ENCODE measurements at regions not wholly inside any gene's neighbourhood (a gene's known extent, or its start where the extent isn't known, plus 50 kb on each side); places are given as distances from the start of the nearest gene placed in this dataset.

DNA sequence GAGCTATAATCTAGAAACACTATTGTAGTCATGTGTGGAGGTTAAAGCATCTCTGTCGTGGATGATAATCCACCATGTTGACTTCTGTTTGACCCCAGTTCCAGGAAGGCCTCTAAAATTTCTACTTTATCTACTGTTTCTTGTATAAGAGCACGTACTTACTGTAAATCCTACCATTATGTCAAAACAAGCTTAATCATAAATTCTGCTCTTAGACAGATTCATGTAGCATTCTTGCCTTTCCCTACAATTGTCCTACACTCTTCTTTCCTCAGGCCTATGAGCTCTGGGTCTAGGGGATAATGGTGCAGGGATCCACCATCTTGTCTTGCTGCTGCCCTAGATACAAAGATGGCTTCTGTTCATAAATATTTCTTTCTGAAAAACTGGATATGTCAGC, 2594.3 kb downstream of the ARAP2 start:
- no peaks in the 10 kb centered on the region for H3K36me3 ChIP-seq (ENCODE audit: insufficient read depth, low read length)
- no peaks in the 10 kb centered on the region for H3K27me3 ChIP-seq (ENCODE audit: control insufficient read depth, insufficient read depth, low read length)
- no peak overlapping the region for H3K4me2 ChIP-seq (ENCODE audit: low read length)
- H3K9ac ChIP-seq (ENCODE audit: low read depth, low read length): no peak overlapping the region
- no peaks in the 10 kb centered on the region for H3K9me3 ChIP-seq (replicated peaks; ENCODE audit: low read length)
- no peak overlapping the region for H3K4me3 ChIP-seq (ENCODE audit: low read length)
- H3K4me1 ChIP-seq (ENCODE audit: control insufficient read depth, insufficient read depth, low read length): no peaks in the 10 kb centered on the region

DNA sequence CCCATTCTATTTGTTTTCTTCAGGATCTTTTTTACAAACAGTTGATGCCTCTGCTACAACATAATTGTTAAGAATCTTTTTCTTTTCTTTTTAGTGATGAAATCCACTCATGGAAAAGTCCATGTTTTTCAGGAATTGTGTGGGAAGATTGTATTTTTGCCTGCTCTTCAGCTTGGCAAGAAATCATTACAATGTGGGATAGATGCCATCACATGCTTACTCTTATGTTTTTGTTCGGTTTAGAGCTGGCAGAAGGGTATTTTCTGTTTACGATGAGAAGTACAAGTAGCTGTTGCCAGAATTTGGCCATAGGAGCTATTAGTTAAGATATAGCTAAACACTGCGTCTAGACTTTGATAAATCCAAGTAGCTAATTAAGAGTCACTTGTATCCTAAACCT, 2585.3 kb downstream of the ARAP2 start:
- Histone ChIP-seq H3K27me3 (ENCODE audit: control insufficient read depth, insufficient read depth, low read length) (no peaks in the 10 kb centered on the region), H3K9me3 (replicated peaks; ENCODE audit: low read length) (peaks cover 3% of the 10 kb centered on the region), H3K36me3 (ENCODE audit: insufficient read depth, low read length) (no peaks in the 10 kb centered on the region), H3K4me1 (ENCODE audit: control insufficient read depth, insufficient read depth, low read length) (peaks cover 8% of the 10 kb centered on the region), H3K9ac (ENCODE audit: low read depth, low read length) (no peak overlapping the region), H3K4me2 (ENCODE audit: low read length) (peak overlapping the region; percentile 10), H3K4me3 (ENCODE audit: low read length) (no peak overlapping the region)

GRCh38 chr4:33661636-33662035, 2582.7 kb downstream of the ARAP2 start:
- H3K4me2 ChIP-seq (ENCODE audit: low read length): no peak overlapping the region

DNA sequence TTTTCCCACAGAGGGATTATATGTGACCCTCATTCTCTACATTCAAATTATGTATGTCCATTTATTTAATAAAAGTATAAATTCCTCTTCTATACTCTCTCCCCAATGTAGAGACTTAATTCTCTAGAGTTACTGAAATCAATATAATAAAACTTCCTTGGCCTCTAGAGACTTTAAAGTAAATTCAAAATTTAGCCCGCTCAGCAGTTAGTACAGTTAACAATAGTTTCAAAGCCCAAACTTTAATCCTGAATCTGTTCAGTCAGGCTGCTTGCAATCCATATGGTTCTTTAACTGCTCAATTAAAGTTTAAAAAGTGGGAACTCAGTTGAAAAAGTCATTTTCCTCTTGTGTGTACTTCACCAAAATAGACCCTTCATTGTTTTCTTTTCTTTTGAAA, 2558.4 kb downstream of the ARAP2 start:
- Histone ChIP-seq H3K36me3 (ENCODE audit: insufficient read depth, low read length) (no peaks in the 10 kb centered on the region), H3K4me2 (ENCODE audit: low read length) (no peak overlapping the region), H3K4me1 (ENCODE audit: control insufficient read depth, insufficient read depth, low read length) (no peaks in the 10 kb centered on the region), H3K4me3 (ENCODE audit: low read length) (no peak overlapping the region), H3K9me3 (replicated peaks; ENCODE audit: low read length) (no peaks in the 10 kb centered on the region), H3K9ac (ENCODE audit: low read depth, low read length) (no peak overlapping the region), H3K27me3 (ENCODE audit: control insufficient read depth, insufficient read depth, low read length) (no peaks in the 10 kb centered on the region)

More at GRCh38 chr4:33661636-33662035, 2582.7 kb downstream of the ARAP2 start:
- no peak overlapping the region for H3K4me3 ChIP-seq (ENCODE audit: low read length)
- H3K9me3 ChIP-seq (replicated peaks; ENCODE audit: low read length): peaks cover 3% of the 10 kb centered on the region
- no peak overlapping the region for H3K9ac ChIP-seq (ENCODE audit: low read depth, low read length)
- peaks cover 8% of the 10 kb centered on the region for H3K4me1 ChIP-seq (ENCODE audit: control insufficient read depth, insufficient read depth, low read length)
- no peaks in the 10 kb centered on the region for H3K27me3 ChIP-seq (ENCODE audit: control insufficient read depth, insufficient read depth, low read length)
- H3K36me3 ChIP-seq (ENCODE audit: insufficient read depth, low read length): no peaks in the 10 kb centered on the region

- Histone ChIP-seq H3K9ac (ENCODE audit: low read depth, low read length) (no peak overlapping the region), H3K9me3 (replicated peaks; ENCODE audit: low read length) (no peaks in the 10 kb centered on the region), H3K4me3 (ENCODE audit: low read length) (no peak overlapping the region), H3K4me2 (ENCODE audit: low read length) (no peak overlapping the region), H3K27me3 (ENCODE audit: control insufficient read depth, insufficient read depth, low read length) (no peaks in the 10 kb centered on the region), H3K4me1 (ENCODE audit: control insufficient read depth, insufficient read depth, low read length) (peaks cover 5% of the 10 kb centered on the region), H3K36me3 (ENCODE audit: insufficient read depth, low read length) (no peaks in the 10 kb centered on the region)
Measured at GRCh38 chr4:33696041-33696440, 2548.3 kb downstream of the ARAP2 start.

DNA sequence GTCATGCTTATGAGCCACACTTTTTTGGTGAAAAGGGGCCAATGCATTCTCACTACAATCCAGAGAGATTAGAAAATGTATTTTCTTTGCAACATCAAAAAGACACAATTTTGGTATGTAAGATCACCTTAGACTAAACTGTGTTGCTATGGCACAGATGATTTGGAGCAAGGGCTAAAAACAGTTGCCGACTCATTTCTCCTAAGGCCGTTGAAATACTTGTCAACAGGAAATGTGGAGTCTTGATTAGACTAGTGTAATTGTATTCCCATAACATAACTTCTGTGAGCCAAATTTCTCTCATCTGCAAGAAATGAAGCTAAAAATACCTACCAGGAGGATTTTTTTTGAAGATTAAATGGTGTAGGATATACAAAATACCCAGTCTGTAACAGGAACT, 2547.7 kb downstream of the ARAP2 start:
- Histone ChIP-seq H3K9ac (ENCODE audit: low read depth, low read length) (no peak overlapping the region), H3K4me1 (ENCODE audit: control insufficient read depth, insufficient read depth, low read length) (peaks cover 5% of the 10 kb centered on the region), H3K4me3 (ENCODE audit: low read length) (no peak overlapping the region), H3K27me3 (ENCODE audit: control insufficient read depth, insufficient read depth, low read length) (no peaks in the 10 kb centered on the region), H3K4me2 (ENCODE audit: low read length) (no peak overlapping the region), H3K36me3 (ENCODE audit: insufficient read depth, low read length) (no peaks in the 10 kb centered on the region), H3K9me3 (replicated peaks; ENCODE audit: low read length) (no peaks in the 10 kb centered on the region)

- Histone ChIP-seq H3K9ac (ENCODE audit: low read depth, low read length) (peak overlapping the region; percentile 21), H3K36me3 (ENCODE audit: insufficient read depth, low read length) (no peaks in the 10 kb centered on the region), H3K4me2 (ENCODE audit: low read length) (no peak overlapping the region), H3K4me3 (ENCODE audit: low read length) (no peak overlapping the region), H3K27me3 (ENCODE audit: control insufficient read depth, insufficient read depth, low read length) (no peaks in the 10 kb centered on the region), H3K9me3 (replicated peaks; ENCODE audit: low read length) (peaks cover 11% of the 10 kb centered on the region), H3K4me1 (ENCODE audit: control insufficient read depth, insufficient read depth, low read length) (peaks cover 17% of the 10 kb centered on the region)
Measured at GRCh38 chr4:33709247-33709646, 2535.1 kb downstream of the ARAP2 start.

GRCh38 chr4:33711826-33712225, 2532.5 kb downstream of the ARAP2 start:
- no peak overlapping the region for H3K9ac ChIP-seq (ENCODE audit: low read depth, low read length)
- H3K27me3 ChIP-seq (ENCODE audit: control insufficient read depth, insufficient read depth, low read length): no peaks in the 10 kb centered on the region
- peaks cover 38% of the 10 kb centered on the region for H3K4me1 ChIP-seq (ENCODE audit: control insufficient read depth, insufficient read depth, low read length)
- no peak overlapping the region for H3K4me2 ChIP-seq (ENCODE audit: low read length)
- H3K4me3 ChIP-seq (ENCODE audit: low read length): no peak overlapping the region
- H3K36me3 ChIP-seq (ENCODE audit: insufficient read depth, low read length): no peaks in the 10 kb centered on the region
- H3K9me3 ChIP-seq (replicated peaks; ENCODE audit: low read length): peaks cover 11% of the 10 kb centered on the region

- Histone ChIP-seq H3K4me3 (ENCODE audit: low read length) (no peak overlapping the region), H3K9ac (ENCODE audit: low read depth, low read length) (peak overlapping the region; percentile 62), H3K4me2 (ENCODE audit: low read length) (peak overlapping the region; percentile 5), H3K4me1 (ENCODE audit: control insufficient read depth, insufficient read depth, low read length) (peaks cover 31% of the 10 kb centered on the region), H3K36me3 (ENCODE audit: insufficient read depth, low read length) (no peaks in the 10 kb centered on the region), H3K27me3 (ENCODE audit: control insufficient read depth, insufficient read depth, low read length) (no peaks in the 10 kb centered on the region), H3K9me3 (replicated peaks; ENCODE audit: low read length) (peaks cover 3% of the 10 kb centered on the region)
Measured at GRCh38 chr4:33714971-33715370, 2529.3 kb downstream of the ARAP2 start.

DNA sequence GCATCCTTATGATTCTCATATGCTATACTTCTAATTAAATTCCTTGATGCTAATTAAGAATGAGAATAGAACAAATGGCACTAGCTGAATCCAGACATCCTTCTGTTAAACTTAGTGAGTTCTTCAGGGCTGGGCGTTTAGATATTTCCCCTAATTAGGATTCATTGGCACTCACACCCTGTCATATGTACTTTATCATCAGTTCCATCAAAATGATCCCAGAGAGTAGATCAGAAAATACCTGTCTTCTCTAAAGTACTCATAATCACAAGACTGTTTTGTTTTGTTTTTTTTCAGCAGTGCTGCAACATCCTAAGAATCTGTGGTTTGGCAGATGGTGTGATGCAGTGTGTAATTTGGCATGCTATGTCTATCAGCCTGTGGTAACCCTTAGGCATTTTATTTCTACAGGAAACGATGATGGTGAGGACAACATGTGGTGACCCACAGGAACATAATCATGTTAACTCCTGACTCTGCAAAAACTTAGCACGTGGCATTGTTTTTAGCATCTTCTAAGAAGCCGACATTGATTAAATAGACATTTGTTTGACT, 2528.4 kb downstream of the ARAP2 start:
- H3K27me3 ChIP-seq (ENCODE audit: control insufficient read depth, insufficient read depth, low read length): no peaks in the 10 kb centered on the region
- H3K4me3 ChIP-seq (ENCODE audit: low read length): no peak overlapping the region
- no peaks in the 10 kb centered on the region for H3K36me3 ChIP-seq (ENCODE audit: insufficient read depth, low read length)
- peak overlapping the region; percentile 14 for H3K4me2 ChIP-seq (ENCODE audit: low read length)
- H3K4me1 ChIP-seq (ENCODE audit: control insufficient read depth, insufficient read depth, low read length): peaks cover 31% of the 10 kb centered on the region
- no peaks in the 10 kb centered on the region for H3K9me3 ChIP-seq (replicated peaks; ENCODE audit: low read length)
- peak overlapping the region; percentile 62 for H3K9ac ChIP-seq (ENCODE audit: low read depth, low read length)

- H3K4me1 ChIP-seq (ENCODE audit: control insufficient read depth, insufficient read depth, low read length): peaks cover 22% of the 10 kb centered on the region
- H3K27me3 ChIP-seq (ENCODE audit: control insufficient read depth, insufficient read depth, low read length): no peaks in the 10 kb centered on the region
- H3K4me3 ChIP-seq (ENCODE audit: low read length): no peak overlapping the region
- no peaks in the 10 kb centered on the region for H3K9me3 ChIP-seq (replicated peaks; ENCODE audit: low read length)
- no peaks in the 10 kb centered on the region for H3K36me3 ChIP-seq (ENCODE audit: insufficient read depth, low read length)
- peak overlapping the region; percentile 58 for H3K9ac ChIP-seq (ENCODE audit: low read depth, low read length)
- peak overlapping the region; percentile 0 for H3K4me2 ChIP-seq (ENCODE audit: low read length)
Measured at GRCh38 chr4:33722254-33722653, 2522.1 kb downstream of the ARAP2 start.

GRCh38 chr4:33722800-33723516, 2521.4 kb downstream of the ARAP2 start:
- H3K4me1 ChIP-seq (ENCODE audit: control insufficient read depth, insufficient read depth, low read length): peaks cover 22% of the 10 kb centered on the region
- H3K9me3 ChIP-seq (replicated peaks; ENCODE audit: low read length): no peaks in the 10 kb centered on the region
- H3K27me3 ChIP-seq (ENCODE audit: control insufficient read depth, insufficient read depth, low read length): no peaks in the 10 kb centered on the region
- H3K36me3 ChIP-seq (ENCODE audit: insufficient read depth, low read length): no peaks in the 10 kb centered on the region
- H3K4me3 ChIP-seq (ENCODE audit: low read length): no peak overlapping the region
- peak overlapping the region; percentile 58 for H3K9ac ChIP-seq (ENCODE audit: low read depth, low read length)
- peak overlapping the region; percentile 12 for H3K4me2 ChIP-seq (ENCODE audit: low read length)
